ENCODE measurements at regions not wholly inside any gene's neighbourhood (a gene's known extent, or its start where the extent isn't known, plus 50 kb on each side); places are given as distances from the start of the nearest gene placed in this dataset.
A peak's percentile ranks its signal among the peaks of the same experiment; 100 is the strongest.
"Not testable (repeated sequence)": the region's sequence is repeated elsewhere in the genome, so short reads cannot be mapped to it uniquely, and the experiment has no call there.

DNA sequence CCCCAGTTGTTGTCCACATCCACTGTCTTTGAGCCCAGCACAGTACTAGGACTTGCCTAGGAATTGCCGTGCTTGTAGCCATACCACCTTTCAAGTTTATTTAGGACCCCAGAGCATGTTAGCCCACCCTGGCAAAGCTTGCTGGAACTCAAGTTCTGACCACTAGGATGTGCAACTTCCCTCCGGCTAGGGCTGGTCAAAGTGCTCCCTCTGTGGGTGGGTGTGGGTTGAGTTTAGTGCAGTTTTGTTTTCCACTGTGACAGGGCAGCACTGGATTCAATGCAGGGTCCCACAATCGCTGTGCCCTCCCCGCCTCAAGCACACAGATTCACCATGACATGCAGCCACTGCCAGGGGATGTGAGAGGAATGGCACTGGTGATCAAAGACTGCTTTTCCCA lies 96.0 kb downstream of the RASGEF1B start:
- DNase-seq, result no peak

- no peak for DNase-seq
These were observed 101.8 kb downstream of the RASGEF1B start for GRCh38 chr4:81369886-81370285.

DNA sequence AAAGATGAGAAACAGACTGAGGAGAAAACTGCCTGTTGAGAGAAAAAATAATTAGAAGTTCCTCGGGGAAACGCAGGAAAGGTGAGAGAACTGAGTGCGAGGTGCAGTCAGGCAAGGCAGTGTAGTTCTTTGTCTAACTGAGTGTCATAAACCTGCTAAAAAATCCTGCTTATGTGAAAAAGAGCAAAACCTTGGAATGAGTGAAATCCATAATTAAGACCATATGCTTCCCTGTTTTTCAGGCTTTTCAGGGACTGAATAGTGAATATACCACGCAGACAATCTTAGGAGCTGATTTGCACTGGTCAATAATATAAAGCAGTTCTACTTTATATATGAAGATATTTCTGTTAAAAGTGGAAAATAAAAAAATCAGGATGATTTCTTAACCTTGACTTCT lies 104.9 kb downstream of the RASGEF1B start:
- no peak for DNase-seq

- DNase-seq, result no peak
These were observed 111.0 kb downstream of the RASGEF1B start for GRCh38 chr4:81360737-81361136.

- no peak for DNase-seq
These were observed 112.5 kb downstream of the RASGEF1B start for GRCh38 chr4:81359207-81359606.

GRCh38 chr4:81358154-81358553 lies 113.6 kb downstream of the RASGEF1B start:
- no peak for DNase-seq

GRCh38 chr4:81356621-81357020 lies 115.1 kb downstream of the RASGEF1B start:
- DNase-seq, result no peak

DNA sequence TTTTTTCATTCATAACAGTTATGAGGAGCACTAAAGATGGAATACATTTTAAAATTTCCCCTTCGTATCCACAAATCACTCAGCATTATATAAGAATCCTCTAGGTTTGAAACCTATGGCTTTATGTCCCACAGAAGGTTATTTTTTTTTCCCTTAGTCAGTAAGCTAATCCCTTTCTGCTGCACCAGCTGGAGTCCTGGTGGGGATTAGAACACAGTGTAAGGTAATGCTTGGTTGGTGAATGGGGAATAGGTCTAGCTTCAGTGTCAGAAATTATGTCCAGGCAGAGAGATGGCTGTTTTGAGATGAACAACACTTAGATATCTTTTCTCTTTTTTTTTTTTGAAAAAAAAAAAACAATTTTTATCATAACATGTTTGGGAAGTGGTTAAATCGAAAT lies 116.6 kb downstream of the RASGEF1B start:
- DNase-seq, result no peak

DNA sequence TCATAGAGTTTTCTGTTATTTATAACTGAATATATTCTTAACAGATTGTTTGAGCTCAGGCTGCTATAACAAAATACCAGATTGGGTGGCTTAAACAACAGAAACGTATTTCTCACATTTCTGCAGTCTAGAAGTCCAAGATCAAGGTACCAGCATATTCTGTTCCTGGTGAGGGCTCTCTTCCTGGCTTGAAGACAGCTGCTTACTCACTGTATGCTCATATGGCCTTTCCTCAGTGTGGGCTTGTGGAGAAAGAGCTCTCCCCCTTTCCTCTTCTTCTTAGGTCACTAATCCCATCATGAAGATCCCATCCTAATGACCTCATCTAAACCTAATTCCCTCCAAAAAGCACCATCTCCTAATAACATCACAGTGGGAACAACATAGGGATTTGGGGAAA lies 117.8 kb downstream of the RASGEF1B start:
- no peak for DNase-seq

DNA sequence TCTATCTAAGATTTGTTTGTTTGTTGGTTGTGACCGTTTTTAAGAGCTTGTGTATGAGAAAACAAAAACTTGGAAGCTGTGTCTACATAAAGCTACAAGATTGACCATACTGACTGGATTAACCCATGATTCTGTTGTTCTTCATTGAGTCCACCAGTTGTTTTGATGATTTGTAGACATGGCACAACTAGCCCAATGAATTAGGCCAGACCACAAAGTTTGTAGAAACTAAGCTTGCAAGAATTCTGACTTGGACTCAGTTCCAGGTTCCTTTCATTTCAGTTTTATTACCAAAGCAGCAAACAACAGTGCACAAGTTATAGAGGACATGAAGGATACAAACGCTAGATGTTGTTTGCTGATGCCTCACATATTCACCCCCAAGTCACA lies 119.3 kb downstream of the RASGEF1B start:
- no peak for DNase-seq

DNA sequence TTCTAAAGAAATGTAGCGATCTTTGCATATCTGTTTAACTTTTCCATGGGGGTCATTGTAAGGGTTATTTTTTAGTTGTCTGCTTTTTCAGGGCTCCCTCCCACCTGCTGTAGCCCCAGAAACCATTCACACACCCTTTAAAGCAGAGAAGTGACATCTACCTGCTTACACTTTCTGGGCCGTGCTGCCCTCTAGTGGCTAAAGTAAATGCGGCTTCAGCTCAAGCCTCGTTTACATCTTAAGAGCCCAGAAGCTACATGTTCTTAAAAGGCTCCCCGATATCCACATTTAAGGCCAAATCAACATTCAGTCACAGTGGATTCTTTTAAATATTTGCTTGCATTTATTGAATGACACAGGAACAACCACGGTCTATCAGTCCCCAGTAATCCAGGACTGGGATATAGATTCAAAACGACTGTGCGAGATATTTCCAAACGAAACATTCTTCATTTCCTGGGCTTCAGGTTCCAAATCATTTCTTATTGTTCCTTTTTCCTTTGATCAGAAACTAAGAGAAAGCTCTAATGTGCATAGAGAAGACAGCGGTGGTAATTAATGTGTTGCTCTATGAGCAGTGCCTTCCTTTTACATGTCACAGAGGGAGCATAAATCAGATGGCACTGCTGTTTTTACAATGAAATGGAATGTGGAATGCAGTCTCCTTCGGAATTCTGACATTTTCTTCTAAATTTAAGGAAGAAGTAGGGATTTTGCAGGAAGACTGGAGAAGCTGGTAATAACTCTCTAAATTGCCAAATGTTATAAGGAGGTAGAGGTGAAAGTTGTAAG lies 119.9 kb downstream of the RASGEF1B start:
- DNase-seq, result peak; percentile 66

GRCh38 chr4:81350040-81350439 lies 121.7 kb downstream of the RASGEF1B start:
- no peak for DNase-seq

DNA sequence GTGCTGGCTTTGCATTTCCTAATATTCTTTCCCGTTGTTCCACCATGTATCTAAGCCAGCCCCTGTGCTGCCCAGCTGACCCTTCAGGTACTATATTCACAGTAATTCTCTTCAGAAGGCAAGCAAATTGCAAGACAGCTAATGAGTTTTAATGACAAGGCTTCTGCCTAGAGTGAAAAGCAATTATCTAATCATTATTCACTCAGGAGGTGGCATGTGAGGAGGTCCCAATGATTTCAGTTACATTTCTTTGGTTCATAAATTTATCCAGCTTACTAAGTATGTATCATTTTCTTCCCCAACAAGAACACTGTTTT lies 123.0 kb downstream of the RASGEF1B start:
- DNase-seq, result no peak

DNA sequence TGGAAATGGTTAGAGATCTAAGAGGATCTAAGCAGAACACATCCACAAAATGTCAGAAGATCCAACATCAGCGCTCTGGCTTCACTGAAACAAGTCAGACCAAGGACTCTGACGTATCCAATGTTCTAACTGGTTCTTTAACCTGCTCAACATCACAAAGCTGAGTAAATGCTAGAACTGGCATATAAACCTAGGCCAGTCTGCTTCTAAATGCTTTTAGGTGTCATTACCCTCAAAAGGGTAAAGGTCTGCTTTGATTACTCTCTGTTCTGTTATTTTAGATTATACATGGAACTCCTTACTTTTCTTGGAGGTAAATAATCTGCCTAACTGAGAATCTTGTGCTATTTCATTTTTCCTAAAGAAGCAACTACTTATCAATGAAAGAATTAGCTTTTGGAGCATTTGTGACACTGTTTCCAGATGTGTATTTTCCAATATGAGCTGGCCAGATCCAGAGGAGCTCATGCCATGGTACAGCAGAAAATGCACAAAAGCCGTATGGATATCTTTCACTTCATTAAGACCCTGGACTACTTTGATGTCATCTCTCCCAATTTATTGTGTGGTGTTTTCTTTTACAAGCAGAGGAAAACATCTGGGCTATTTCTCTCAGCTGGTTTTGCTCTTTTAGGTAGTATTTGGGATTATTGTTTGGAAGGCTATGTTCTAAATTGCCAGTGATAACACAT lies 123.5 kb downstream of the RASGEF1B start:
- DNase-seq, result no peak

- no peak for DNase-seq
These were observed 125.0 kb downstream of the RASGEF1B start for GRCh38 chr4:81346719-81347118.

- DNase-seq, result no peak
These were observed 128.2 kb downstream of the RASGEF1B start for GRCh38 chr4:81343536-81343935.

DNA sequence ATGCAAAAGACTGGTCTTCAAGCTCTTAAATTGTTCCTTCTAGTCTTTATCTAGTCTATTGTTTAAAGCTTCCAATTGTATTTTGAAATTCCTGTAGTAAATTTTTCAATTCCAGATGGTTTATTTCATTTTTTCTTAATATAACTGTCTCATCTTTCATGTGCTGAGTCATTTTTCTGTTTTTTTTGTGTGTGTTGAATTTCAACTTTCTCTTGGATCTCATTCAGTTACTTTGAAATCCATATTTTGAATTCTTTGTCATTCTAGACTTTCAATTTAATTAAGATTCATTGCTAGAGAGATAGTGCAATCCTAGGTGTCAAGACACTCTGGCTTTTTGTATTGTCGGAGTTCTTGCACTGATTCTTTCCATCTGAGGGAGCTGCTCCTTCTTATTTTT lies 128.0 kb upstream of the PRKG2 start:
- DNase-seq, result no peak

- DNase-seq, result no peak
These were observed 122.2 kb upstream of the PRKG2 start for GRCh38 chr4:81337211-81337610.

- no peak for DNase-seq
These were observed 120.3 kb upstream of the PRKG2 start for GRCh38 chr4:81335122-81335912.

- no peak for DNase-seq
These were observed 115.0 kb upstream of the PRKG2 start for GRCh38 chr4:81330018-81330417.

DNA sequence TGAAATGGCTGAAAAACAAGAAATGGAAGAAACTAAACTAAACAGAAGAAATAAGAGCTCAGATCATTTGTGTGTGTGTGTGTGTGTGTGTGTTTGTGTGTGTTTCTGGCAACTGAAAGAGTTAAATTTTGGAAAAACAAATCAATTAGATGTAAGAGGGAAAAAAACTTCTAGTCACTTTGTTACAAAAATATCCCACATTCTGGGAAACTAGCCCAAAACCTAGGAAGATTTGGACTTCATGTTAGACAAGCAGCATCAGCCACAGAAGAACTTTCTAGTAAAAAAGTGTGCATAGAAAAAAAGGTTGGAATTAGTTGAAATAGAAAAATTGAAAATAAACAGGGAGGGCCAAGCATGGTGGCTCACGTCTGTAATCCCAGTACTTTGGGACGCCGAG lies 111.6 kb upstream of the PRKG2 start:
- DNase-seq, result no peak

DNA sequence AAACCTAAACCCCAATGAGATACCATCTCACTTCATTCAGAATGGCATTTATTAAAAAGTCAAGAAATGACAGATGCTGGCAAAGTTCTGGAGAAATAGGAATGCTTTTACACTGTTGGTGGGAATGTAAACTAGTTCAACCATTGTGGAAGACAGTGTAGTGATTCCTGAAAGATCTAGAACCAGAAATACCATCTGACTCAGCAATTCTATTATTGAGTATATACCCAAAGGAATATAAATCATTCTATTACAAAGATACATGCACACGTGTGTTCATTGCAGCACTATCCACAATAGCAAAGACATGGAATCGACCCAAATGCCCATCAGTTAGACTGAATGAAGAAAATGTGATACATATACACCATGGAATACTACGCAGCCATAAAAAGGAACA lies 109.6 kb upstream of the PRKG2 start:
- DNase-seq, result not testable (repeated sequence)

GRCh38 chr4:81319657-81320056 lies 104.6 kb upstream of the PRKG2 start:
- DNase-seq, result no peak

- no peak for DNase-seq
These were observed 100.0 kb upstream of the PRKG2 start for GRCh38 chr4:81314897-81315470.

All from stimulated activated CD4-positive, alpha-beta T cell treated with anti-CD3 and anti-CD28 coated beads, Interleukin-4, amount 100 ng/mL, for 1 hour (primary cell).